GM12892 (cell line): ENCODE measurements at regions not wholly inside any gene's neighbourhood (a gene's known extent, or its start where the extent isn't known, plus 50 kb on each side); places are given as distances from the start of the nearest gene placed in this dataset.

ENCODE experiments used
- DNase-seq: peaks from one replicate; pipeline ENCODE4 v3.0.0; 2011; ENCODE audit not compliant: insufficient read length
- FAIRE-seq: peaks from 2 replicates; lab custom pipeline; 2011; peaks lifted over from hg19 to GRCh38; lab: Jason Lieb, UNC
- POLR2A ChIP-seq: IDR thresholded peaks from 2 replicates; pipeline ENCODE4 v1.6.1; 2011; ENCODE audit warnings: low read depth, low read length, control low read depth
- POLR2AphosphoS5 ChIP-seq: IDR thresholded peaks from 2 replicates; pipeline ENCODE4 v1.6.1; 2011; ENCODE audit warnings: low read depth, low read length, control low read depth
- TAF1 ChIP-seq: IDR thresholded peaks from 2 replicates; pipeline ENCODE4 v1.6.1; 2011; ENCODE audit warnings: low read depth, mild to moderate bottlenecking, control low read depth, low read length, borderline replicate concordance

DNA sequence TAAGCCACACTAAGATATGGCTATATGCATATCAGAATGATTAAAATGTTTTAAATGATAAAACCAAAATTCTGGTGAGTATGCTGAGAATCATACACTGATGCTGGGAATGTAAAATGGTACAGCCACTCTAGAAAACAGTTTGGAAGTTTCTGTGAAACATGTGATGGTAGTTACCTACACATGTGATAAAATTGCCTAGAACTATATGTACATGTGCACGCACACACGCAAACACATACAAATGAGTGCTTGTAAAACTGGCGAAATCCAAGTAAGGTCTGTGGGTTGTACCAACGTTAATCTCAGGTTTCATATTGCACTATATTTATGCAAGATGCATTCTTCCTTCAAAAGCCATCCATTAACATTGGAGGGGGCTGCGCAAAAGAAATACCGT, 195.0 kb upstream of the RAB6C start:
- TF ChIP-seq POLR2AphosphoS5 (no peak), POLR2A (no peak), TAF1 (no peak)
- FAIRE-seq, result no peak

DNA sequence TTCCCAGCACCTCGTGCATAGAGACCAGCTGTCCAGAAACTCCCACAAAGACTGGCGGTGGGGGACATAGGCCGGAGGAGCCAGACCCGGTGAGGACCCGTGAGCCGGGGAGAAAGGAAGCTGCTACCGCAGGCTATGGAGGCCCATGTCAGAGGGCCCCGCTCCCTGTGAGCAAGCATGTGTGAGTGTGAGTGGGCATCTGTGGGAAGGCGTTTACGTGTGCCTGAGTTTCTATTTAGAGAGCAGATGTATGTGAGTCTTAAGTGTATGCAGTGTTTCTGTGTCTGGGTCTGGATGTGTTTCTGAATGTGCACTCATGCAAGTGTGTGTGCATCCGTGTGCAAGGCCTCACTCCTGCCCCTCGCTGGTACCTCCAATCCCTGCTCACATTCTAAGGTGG, 187.8 kb upstream of the RAB6C start:
- FAIRE-seq (no peak), DNase-seq (no peak)
- TF ChIP-seq TAF1 (no peak), POLR2AphosphoS5 (no peak), POLR2A (no peak)

More for the DNA sequence above, 195.0 kb upstream of the RAB6C start:
- DNase-seq, result no peak

DNA sequence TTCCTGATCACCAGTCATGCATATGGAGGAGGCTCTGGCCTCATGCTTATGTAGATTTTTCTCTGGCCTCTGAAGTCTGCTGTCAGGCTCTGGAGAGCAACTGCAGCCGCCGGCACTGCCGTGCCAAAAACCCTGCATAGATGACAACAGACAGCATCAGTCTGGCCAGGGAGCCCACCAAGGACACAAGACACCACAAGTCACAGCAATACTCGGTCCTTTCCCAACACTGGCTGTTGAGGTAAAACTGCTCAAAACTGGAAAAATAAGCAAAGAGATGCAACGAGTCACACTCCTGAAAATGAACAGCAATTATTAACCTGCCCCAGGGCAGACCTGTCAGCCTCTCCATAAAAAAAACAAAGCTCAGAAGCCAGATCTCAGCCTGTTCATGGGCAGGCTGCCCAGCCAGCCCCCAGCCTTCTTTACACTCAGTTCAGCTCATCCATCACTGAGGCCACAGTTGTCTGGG, 186.0 kb upstream of the RAB6C start:
- FAIRE-seq (no peak), DNase-seq (no peak)
- TF ChIP-seq POLR2AphosphoS5 (no peak), POLR2A (no peak), TAF1 (no peak)

DNA sequence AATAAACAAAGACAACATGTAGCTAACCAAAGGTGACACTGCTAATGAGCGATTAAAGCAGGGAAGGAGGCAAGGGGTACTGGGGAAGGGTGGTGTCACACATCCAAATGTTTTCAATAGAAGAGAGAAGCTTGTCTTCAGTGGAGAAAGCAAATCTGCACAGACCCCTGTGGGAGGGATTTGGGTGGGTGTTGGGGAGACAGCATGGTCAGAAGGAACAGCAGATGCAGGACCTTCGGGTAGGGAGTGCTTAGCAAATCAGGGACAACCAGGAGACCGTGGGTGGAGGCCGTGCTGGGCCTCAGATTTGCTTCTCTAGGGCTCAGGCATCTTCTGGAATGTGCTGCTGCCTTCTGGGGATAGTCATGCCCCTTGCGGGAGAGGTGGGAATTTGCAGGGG, 185.3 kb upstream of the RAB6C start:
- FAIRE-seq (no peak), DNase-seq (no peak)
- no peak for TF ChIP-seq TAF1
- no peak for TF ChIP-seq POLR2AphosphoS5
- no peak for TF ChIP-seq POLR2A

DNA sequence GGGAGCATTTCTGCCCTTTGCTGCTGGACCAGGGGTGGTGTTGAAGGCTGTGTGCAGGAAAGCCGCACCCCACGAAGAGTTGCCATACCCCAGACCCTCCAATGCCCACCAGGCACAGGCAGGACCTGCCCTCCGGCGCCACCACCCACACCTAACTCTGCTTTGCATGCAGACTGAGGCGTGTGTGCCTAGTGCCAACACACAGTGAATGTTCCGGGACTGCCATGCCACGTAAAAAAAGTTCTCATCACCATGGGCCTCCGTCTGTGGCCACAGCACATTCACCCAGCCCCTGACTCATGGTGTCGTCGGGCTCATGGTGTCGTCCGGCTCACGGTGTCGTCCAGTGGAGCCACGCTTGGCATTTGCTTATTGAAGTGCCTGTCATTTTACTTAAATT, 184.9 kb upstream of the RAB6C start:
- DNase-seq, result no peak
- no peak for FAIRE-seq
- TF ChIP-seq POLR2A, result no peak
- no peak for TF ChIP-seq POLR2AphosphoS5
- no peak for TF ChIP-seq TAF1

DNA sequence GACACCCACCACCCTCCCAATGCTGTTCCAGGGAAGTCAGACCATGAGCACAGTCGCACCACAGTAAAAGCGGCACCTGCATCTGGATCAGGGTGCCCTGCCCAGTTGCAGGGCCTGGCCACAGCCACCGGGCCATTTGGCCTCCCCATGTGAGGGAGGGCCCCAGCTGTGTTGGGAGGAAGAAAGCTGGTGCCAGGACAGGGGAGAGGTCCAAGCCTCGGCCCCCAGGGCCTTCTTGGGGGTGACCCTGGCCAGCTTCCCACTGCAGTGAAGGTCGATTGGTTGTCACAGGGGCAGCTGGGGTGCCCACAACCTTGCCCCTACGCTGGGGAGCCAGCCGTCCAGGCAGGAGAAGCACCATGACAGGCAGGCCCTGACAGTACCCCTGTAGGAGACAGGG, 183.2 kb upstream of the RAB6C start:
- no peak for DNase-seq
- FAIRE-seq, result no peak
- TF ChIP-seq POLR2AphosphoS5, result no peak
- TF ChIP-seq TAF1, result no peak
- TF ChIP-seq POLR2A, result no peak

DNA sequence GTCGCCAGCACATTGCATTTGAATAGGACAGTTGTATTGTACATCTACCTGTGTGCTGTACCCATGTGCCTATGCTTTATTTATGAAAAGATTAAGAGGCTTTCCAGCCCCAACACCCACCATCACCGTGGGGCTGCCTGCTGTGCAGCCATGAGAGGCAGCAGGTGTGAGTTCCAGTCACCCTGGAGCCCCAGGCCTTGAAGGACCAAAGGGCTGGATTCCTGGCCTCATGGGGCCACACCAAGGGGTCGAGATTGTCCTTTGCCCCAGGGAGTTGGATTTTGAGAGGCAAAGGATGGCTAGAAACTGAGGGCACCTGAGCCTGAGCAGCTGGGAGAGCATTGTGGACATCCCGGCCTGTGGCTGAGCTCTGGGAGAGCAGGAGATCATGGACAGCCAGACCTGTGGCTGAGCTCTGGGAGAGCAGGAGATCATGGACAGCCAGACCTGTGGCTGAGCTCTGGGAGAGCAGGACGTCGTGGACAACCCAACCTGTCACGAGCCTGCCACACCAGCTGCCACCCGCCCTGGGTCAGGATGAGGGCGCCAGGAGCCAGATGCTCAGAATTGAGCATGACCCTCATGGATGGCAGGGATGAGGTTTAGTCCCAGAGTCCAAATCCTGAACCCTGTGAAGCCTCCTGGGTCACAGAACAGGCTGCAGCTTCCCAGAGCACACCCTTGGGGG, 182.5 kb upstream of the RAB6C start:
- no peak for FAIRE-seq
- TF ChIP-seq POLR2AphosphoS5 (no peak), TAF1 (no peak), POLR2A (no peak)
- no peak for DNase-seq

DNA sequence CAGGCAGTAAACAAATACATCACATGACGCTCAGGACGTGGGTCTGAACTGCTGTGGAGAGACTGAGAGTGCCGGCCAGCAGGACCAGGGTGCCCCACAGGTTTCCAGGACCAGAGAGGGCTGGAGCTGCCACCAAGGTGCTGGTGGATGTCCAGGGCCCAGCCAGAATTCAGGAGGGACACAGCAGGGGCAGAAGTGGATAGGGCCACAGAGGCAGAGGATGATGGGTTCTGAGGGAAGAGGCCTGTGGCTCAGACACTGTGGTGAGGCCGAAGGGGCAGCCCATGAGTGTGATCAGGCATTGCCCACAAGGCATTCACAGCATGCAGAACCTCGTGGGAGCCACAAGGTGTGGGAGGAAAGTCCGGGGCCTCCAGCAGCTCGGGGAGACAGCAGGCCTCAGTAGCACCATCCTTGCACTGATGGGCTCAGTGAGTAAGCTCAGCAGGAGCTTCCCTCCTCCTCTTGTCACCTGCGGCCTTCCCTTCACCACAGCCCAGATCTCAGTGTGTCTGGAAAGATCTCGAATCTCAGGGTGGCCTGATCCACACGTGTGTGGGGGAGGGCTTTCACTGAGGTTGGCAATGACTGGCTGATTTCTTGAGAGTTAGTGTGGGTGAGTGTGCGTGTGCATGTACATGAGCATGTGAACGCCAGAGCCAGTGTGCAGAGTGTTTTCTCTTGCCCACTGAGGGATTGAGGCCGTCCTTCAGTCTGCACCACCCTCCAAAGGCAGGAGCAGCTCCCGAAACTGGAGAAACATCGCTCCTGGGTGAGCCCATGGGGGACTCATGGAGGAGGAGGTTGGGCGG, 181.8 kb upstream of the RAB6C start:
- TF ChIP-seq POLR2AphosphoS5 (no peak), TAF1 (no peak), POLR2A (no peak)
- FAIRE-seq, result no peak
- DNase-seq, result no peak

DNA sequence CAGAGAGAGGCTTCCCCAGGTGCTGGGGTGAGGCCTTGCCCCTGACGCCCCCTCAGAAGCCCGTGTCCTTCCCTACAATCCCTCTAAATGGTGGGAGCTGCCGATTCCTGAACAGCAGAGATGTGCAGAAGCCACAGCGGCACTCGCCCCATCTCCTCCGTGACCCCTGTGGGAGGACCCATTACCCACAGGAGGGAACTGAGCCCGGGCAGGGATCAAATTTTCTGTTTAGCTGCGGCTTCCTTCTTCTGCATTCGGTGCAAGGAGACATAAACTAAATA, 181.2 kb upstream of the RAB6C start:
- no peak for DNase-seq
- no peak for TF ChIP-seq POLR2AphosphoS5
- TF ChIP-seq TAF1, result no peak
- no peak for TF ChIP-seq POLR2A
- no peak for FAIRE-seq

DNA sequence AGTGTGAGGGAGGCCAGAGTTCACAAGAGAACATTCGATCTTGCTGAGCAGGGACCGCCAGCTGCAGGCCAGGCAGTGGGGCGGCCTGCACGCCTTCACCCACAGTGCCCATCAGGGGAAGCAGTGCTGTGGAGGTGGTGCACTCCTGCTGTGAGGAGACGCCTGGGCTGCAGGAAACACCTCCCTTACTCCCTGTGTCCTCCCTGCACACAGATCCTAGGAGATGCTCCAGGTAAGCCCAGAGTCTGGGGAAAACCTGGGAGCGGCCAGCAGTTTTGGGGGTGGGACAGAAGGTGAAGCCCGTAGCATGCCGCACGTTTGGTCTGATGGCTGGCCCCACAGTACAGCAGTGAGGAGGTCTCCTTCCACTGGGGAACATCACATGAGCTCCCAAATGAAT, 180.8 kb upstream of the RAB6C start:
- no peak for FAIRE-seq

DNA sequence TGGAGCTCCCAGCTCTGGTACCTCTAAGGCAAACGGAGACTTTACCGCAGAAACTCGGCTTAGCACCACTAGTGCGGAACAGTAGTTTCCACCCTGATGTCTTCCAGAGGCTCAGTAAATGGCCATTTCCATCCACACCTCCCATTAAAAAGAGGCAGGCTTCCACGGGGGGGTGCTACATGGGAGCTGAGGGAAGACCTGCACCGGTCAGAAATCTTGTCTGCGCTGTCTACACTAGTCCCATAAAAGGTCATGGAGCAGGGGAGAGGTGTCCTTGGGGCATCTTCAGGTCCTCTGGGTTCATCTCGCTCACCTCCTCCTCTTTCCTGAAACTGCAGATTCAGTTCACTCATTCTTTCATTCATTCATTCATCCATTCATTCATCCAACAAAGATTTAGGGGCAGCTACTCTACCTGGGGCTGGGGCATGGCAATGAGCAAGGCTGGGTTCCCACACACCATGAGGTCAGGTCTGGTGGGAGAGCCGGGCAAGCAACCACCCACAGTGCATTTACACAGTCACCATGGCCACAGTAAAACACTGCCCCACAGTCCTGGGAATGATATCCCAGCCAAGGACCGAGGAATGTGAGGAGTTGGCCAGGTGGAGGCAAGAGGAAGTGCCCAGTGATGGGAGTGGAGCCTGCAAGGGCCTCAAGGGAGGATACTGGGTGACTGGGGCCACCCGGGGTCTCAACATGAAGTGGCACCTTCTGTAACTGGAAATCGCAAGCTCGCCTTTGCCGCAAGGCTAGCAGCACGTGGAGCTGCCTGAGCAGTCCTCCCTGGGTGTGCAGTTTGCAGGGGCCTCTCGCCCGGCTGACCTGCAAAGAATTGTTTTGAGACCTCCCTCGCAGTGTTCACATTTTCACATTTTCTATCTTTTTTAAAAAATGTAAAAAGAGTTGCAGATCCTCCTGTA, 180.2 kb upstream of the RAB6C start:
- DNase-seq (no peak), FAIRE-seq (no peak)
- no peak for TF ChIP-seq POLR2A
- TF ChIP-seq TAF1, result no peak
- TF ChIP-seq POLR2AphosphoS5, result no peak

More for the DNA sequence above, 180.8 kb upstream of the RAB6C start:
- no peak for TF ChIP-seq POLR2A
- no peak for TF ChIP-seq TAF1
- TF ChIP-seq POLR2AphosphoS5, result no peak
- DNase-seq, result no peak

DNA sequence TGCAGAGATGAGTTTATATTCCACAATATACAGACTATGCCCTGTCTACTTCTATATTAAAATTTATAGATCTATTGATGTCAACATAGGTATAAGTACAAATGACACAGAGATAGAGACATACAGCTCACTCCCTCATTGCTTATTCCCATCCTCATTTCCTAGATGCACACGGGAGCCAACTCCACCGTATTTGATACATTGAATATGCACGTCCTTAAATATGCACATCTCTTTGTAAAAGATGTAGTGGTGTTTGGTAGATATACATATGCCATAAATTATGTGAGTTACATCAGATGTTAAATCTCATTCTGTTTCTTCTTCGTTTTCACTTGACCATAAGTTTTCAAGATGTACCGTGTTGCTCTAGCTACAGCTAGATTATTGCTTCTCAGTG, 179.2 kb upstream of the RAB6C start:
- no peak for DNase-seq
- FAIRE-seq, result no peak
- TF ChIP-seq POLR2A (no peak), TAF1 (no peak), POLR2AphosphoS5 (no peak)
